Fibroblast of pulmonary artery (primary cell): ENCODE measurements at regions not wholly inside any gene's neighbourhood (a gene's known extent, or its start where the extent isn't known, plus 50 kb on each side); places are given as distances from the start of the nearest gene placed in this dataset.

Experiments
- DNase-seq: peaks from one replicate; pipeline ENCODE4 v3.0.0-alpha.2; 2010; ENCODE audit warnings: low read depth
- H3K4me3 ChIP-seq: replicated peaks from 2 replicates; pipeline ENCODE4 v1.5.1; 2011; ENCODE audit warnings: low read depth, mild to moderate bottlenecking, control low read depth, low read length, moderate library complexity
- CTCF ChIP-seq: IDR thresholded peaks from 2 replicates; pipeline ENCODE4 v1.5.1; 2011; ENCODE audit warnings: mild to moderate bottlenecking, control low read depth, low read length, inconsistent platforms; ENCODE audit errors: missing control alignments

GRCh38 chr12:124663206-124663605, 95.8 kb upstream of the NCOR2 start:
- DNase-seq = no peak
- no peak overlapping the region for H3K4me3 ChIP-seq
- no peak for TF ChIP-seq CTCF

GRCh38 chr12:124661341-124661740, 93.9 kb upstream of the NCOR2 start:
- DNase-seq = no peak
- H3K4me3 ChIP-seq = no peak overlapping the region
- TF ChIP-seq CTCF = no peak

- no peak for DNase-seq
- H3K4me3 ChIP-seq = no peak overlapping the region
- no peak for TF ChIP-seq CTCF
Measured at GRCh38 chr12:124660851-124661250, 93.4 kb upstream of the NCOR2 start.

- DNase-seq = no peak
- no peak for TF ChIP-seq CTCF
- no peak overlapping the region for H3K4me3 ChIP-seq
Measured at GRCh38 chr12:124658806-124659402, 91.5 kb upstream of the NCOR2 start.

GRCh38 chr12:124658302-124658701, 90.9 kb upstream of the NCOR2 start:
- H3K4me3 ChIP-seq = no peak overlapping the region

GRCh38 chr12:124656947-124657434, 89.6 kb upstream of the NCOR2 start:
- no peak overlapping the region for H3K4me3 ChIP-seq
- TF ChIP-seq CTCF = no peak
- DNase-seq = no peak

More at GRCh38 chr12:124658302-124658701, 90.9 kb upstream of the NCOR2 start:
- DNase-seq = no peak
- TF ChIP-seq CTCF = no peak
